ENCODE measurements at regions not wholly inside any gene's neighbourhood (a gene's known extent, or its start where the extent isn't known, plus 50 kb on each side); places are given as distances from the start of the nearest gene placed in this dataset.

- no peak for DNase-seq (ENCODE audit: low spot score)
- BruUV-seq (replicated peaks) = no TSS peak
- CTCF ChIA-PET = no interaction called here
- POLR2A ChIA-PET (ENCODE audit: low non-redundant PET) = no interaction called here
- H3K4me3 ChIP-seq (ENCODE audit: low read depth, low read length, poor library complexity, severe bottlenecking) = no peak overlapping the region
- H3K4me1 ChIP-seq (ENCODE audit: insufficient read depth, low read length, poor library complexity, severe bottlenecking) = no peaks in the 10 kb centered on the region
- no peaks in the 10 kb centered on the region for H3K9me3 ChIP-seq (ENCODE audit: low read depth, low read length, poor library complexity, severe bottlenecking)
- H3K36me3 ChIP-seq (ENCODE audit: insufficient read depth, low read length, poor library complexity, severe bottlenecking) = no peaks in the 10 kb centered on the region
- intact Hi-C loops (cut with micrococcal nuclease; ENCODE audit: unreplicated experiment) = no loop called here
- TF ChIP-seq CTCF (conservative IDR thresholded peaks at IDR 0.05; ENCODE audit: low read depth, low read length) = no peak
- TF ChIP-seq EZH2 (IDR thresholded peaks at IDR 0.05; ENCODE audit: borderline replicate concordance, low read depth, low read length, poor library complexity, severe bottlenecking) = no peak
- no peak overlapping the region for H3K27ac ChIP-seq (ENCODE audit: low read depth, low read length, poor library complexity, severe bottlenecking)
- H3K27me3 ChIP-seq (replicated peaks; ENCODE audit: insufficient read depth, low read depth, low read length, poor library complexity) = no peaks in the 10 kb centered on the region
Observed at GRCh38 chr5:85951707-85952210, 666.0 kb upstream of the COX7C start.

- Histone ChIP-seq H3K4me3 (ENCODE audit: low read depth, low read length, poor library complexity, severe bottlenecking) (no peak overlapping the region), H3K9me3 (ENCODE audit: low read depth, low read length, poor library complexity, severe bottlenecking) (no peaks in the 10 kb centered on the region), H3K27ac (ENCODE audit: low read depth, low read length, poor library complexity, severe bottlenecking) (no peak overlapping the region), H3K36me3 (ENCODE audit: insufficient read depth, low read length, poor library complexity, severe bottlenecking) (no peaks in the 10 kb centered on the region), H3K27me3 (replicated peaks; ENCODE audit: insufficient read depth, low read depth, low read length, poor library complexity) (no peaks in the 10 kb centered on the region), H3K4me1 (ENCODE audit: insufficient read depth, low read length, poor library complexity, severe bottlenecking) (no peaks in the 10 kb centered on the region)
- TF ChIP-seq EZH2 (IDR thresholded peaks at IDR 0.05; ENCODE audit: borderline replicate concordance, low read depth, low read length, poor library complexity, severe bottlenecking) (no peak), CTCF (conservative IDR thresholded peaks at IDR 0.05; ENCODE audit: low read depth, low read length) (no peak)
- no peak for DNase-seq (ENCODE audit: low spot score)
- ChIA-PET CTCF (no interaction called here), POLR2A (ENCODE audit: low non-redundant PET) (no interaction called here)
- intact Hi-C loops (cut with micrococcal nuclease; ENCODE audit: unreplicated experiment) = no loop called here
- no TSS peak for BruUV-seq (replicated peaks)
Observed at GRCh38 chr5:85952680-85953079, 665.1 kb upstream of the COX7C start.

GRCh38 chr5:85967681-85968080 is 650.1 kb upstream of the COX7C start:
- POLR2A ChIA-PET (ENCODE audit: low non-redundant PET) = no interaction called here
- BruUV-seq (replicated peaks) = no TSS peak
- CTCF ChIA-PET = no interaction called here
- Histone ChIP-seq H3K27me3 (replicated peaks; ENCODE audit: insufficient read depth, low read depth, low read length, poor library complexity) (no peaks in the 10 kb centered on the region), H3K9me3 (ENCODE audit: low read depth, low read length, poor library complexity, severe bottlenecking) (peaks cover 4% of the 10 kb centered on the region), H3K27ac (ENCODE audit: low read depth, low read length, poor library complexity, severe bottlenecking) (no peak overlapping the region), H3K4me1 (ENCODE audit: insufficient read depth, low read length, poor library complexity, severe bottlenecking) (no peaks in the 10 kb centered on the region), H3K36me3 (ENCODE audit: insufficient read depth, low read length, poor library complexity, severe bottlenecking) (no peaks in the 10 kb centered on the region), H3K4me3 (ENCODE audit: low read depth, low read length, poor library complexity, severe bottlenecking) (no peak overlapping the region)
- TF ChIP-seq CTCF (conservative IDR thresholded peaks at IDR 0.05; ENCODE audit: low read depth, low read length) (no peak), EZH2 (IDR thresholded peaks at IDR 0.05; ENCODE audit: borderline replicate concordance, low read depth, low read length, poor library complexity, severe bottlenecking) (no peak)
- DNase-seq (ENCODE audit: low spot score) = no peak
- intact Hi-C loops (cut with micrococcal nuclease; ENCODE audit: unreplicated experiment) = no loop called here

Data from A673 (cell line).